Stimulated activated CD4-positive, alpha-beta T cell treated with anti-CD3 and anti-CD28 coated beads, Interleukin-15, amount 100 ng/mL, for 24 hours (primary cell): ENCODE measurements at regions not wholly inside any gene's neighbourhood (a gene's known extent, or its start where the extent isn't known, plus 50 kb on each side); places are given as distances from the start of the nearest gene placed in this dataset.
"Not testable (repeated sequence)": the region's sequence is repeated elsewhere in the genome, so short reads cannot be mapped to it uniquely, and the experiment has no call there.

Experiments
- DNase-seq: peaks from one replicate; pipeline ENCODE4 v3.0.0-alpha.2; 2020

- no peak for DNase-seq
Measured at GRCh38 chr1:5198328-5198727, 543.9 kb downstream of the AJAP1 start.

GRCh38 chr1:5191470-5191869 lies 537.1 kb downstream of the AJAP1 start:
- no peak for DNase-seq

- DNase-seq: no peak
Measured at GRCh38 chr1:5189384-5189783, 535.0 kb downstream of the AJAP1 start.

DNA sequence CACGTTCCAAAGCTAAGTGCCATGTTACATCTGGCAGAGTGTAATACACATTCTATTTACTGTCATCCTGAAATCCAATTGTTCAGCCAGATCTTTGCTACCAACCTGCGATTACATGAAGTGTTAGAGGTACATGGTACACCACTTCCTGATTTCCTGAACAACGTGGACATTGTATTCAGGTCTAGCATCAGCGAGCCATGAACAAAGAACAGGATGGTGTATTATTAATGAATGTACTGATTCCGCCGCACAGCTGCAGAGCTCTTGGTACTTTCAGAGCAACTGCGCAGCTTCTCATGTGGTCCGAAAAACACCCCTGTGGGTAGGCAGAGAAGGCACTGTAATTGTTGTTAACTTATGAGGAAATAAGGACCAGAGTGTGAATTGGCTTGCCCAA lies 511.4 kb downstream of the AJAP1 start:
- no peak for DNase-seq

GRCh38 chr1:5164158-5164557 lies 509.7 kb downstream of the AJAP1 start:
- peak; percentile 20 for DNase-seq

DNA sequence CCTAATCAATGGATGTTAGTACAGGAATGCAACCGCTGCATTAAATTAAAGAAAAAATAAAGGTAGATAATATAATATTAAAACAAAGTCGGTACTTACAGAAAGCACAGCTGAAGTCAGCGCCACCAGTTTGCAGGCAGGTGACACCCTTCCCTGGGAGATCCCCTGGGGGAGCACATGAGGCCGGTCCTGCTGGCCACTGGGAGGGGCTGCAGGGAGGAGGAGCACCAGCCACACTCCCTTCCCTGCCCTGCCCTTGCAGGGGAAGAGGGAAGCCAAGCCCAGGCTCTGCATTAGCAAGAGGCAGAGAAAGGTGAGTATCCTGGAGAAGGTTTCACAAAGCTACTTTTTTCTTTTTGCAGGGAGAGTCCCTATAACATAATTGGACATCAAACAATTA lies 507.0 kb downstream of the AJAP1 start:
- no peak for DNase-seq

GRCh38 chr1:5157175-5157574 lies 502.8 kb downstream of the AJAP1 start:
- DNase-seq: no peak

DNA sequence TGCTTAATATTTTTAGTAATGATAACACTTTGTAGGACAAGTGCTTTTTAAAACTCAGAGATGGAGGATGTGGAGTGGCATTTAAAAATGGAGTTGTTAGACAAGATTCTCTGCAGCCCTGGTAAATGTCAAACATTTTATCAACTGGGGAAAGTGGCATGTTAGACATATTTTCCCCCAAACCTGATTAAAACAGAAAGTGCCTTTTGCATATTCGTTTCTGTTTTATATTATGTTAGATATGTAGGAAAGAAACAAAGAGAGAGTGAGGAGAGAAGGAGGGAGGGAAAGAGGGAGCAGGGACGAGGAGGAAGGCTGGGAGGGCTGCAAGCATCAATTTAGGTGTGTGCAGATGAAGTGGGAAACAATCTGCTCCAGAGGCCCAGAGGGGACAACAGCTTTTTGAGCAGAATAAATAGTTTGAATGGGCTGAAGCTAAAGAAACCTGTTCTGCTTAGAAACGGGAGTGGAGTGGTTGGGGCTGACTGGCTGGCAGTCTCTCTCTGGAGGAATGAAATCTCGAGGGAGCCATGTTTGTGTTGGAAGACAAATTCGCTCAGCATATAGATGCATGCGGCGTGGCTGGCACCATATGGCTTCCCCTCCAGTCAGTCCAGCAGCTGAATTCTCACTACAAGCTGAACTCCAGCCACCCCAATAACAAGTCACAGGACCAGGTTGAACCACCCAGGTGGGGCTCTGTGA lies 502.2 kb downstream of the AJAP1 start:
- no peak for DNase-seq

DNA sequence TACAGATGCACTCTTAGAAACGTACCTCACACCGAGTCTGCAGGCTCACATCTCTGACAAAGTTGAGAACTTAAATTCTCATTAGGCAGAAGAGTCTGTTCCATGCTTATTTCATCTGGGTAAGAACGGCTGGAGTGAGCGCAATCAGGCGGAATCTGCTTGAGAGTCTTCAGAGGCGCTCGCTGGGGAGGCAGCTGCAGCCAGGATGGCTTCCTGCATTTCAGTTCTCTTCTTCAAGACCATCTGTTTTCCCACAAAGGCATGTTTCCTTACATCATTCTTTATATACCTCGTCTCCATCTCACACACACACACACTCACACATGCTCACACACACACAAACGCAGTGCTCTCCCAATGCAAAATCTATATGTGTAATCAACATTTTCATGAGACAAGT lies 497.1 kb downstream of the AJAP1 start:
- no peak for DNase-seq

DNA sequence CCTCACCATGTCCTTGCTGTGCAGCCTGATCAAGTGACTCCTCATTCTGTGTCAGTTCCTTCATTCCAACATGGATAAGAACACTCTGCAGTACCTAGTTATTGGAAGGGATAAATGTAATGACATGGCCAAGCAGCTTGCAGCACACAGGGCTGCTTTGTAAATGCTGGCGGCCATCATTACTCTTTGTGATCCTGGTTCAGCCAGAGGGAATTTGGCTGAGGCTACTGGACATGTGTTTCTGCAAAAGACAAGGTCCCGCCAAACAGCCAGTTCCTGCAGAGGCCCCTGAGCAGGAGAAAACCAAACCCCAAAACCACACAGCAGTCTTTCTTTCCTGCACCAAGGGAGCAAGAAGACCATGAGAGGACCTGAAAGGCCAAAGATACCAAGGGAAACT lies 495.8 kb downstream of the AJAP1 start:
- DNase-seq: no peak

DNA sequence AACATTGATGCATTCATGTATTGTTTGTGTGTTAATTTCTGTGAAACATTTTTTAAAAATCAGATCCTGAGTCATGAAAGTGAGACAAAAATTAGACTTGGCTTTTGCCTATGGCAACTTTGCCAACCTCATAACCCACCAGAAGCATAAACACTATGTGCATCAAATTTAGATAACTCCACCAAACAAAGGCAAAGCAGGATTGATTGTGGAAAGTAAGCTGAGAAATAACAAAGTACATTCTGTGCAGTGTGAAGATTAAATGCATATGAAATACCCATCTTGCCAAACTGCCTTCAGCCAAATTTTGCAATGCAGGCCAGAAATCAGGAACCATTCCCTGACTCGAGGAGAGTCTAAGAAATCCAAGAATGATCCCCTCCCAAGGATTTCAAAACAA lies 493.4 kb downstream of the AJAP1 start:
- no peak for DNase-seq

GRCh38 chr1:5142389-5142788 lies 488.0 kb downstream of the AJAP1 start:
- DNase-seq: no peak

DNA sequence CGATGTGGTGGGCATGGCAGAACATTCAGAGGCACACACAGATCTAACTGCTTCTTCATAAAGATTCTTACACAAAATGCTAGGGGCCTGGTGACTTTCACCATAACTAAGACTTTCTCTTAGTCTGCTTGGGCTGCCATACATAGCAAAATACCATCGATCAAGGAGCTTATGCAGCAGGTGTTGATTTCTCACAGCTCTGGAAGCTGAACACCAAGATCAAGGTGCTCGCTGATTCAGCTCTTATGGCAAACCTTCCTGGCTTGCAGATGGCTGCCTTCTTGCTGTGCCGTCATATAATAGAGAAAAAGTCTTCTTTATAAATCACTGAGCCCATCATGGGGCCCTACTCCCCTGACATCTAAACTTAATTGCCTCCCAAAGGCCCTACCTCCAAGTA lies 487.3 kb downstream of the AJAP1 start:
- DNase-seq: no peak

- DNase-seq: no peak
Measured at GRCh38 chr1:5140962-5141361, 486.6 kb downstream of the AJAP1 start.

DNA sequence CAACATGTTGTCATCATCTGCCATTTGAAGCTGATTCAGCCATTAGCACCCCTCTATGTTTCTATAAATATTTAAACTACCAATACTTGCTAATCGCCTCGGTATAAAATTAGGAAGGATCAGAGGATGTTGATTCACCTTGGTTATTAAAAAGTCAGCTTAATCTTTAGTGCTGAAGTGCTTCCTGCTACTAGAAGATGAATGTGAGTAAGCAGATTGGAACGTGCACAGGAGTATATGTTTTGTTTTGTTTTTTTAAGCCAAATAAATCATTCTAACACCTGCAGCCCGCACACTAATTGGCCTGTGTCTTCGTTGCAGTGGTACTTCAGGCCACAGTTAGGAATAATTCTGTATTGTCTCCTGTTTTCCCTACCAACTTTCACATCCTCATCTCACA lies 485.7 kb downstream of the AJAP1 start:
- no peak for DNase-seq

DNA sequence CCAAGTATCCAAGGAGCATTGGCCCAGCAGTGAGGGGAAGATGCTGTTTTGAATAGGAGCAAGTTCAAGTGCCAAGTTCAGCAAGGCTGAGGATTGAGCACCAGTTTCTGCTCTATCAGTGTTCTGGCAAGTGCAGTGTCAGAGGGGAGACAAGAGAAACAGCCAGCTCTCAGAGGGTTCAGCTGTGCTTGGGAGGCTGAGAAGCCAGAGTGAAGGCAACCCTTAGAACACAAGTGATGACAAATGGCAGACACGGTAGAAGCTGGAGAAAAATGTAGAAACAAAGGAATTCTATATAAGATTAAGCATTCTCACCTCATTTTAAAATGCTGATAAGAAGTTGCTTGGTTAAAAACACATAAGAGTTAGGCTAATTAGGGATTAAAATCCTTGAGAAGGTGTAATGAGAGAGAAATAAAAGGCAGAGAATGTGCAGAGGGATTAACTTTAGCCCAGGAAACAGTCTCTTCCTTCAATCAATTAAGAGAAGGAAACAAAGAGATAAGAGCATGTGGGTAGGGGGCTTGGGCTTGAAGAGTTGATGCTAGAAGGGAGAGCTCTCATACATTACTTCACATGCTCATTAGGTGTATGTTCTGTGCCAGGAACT lies 475.4 kb downstream of the AJAP1 start:
- DNase-seq: no peak

DNA sequence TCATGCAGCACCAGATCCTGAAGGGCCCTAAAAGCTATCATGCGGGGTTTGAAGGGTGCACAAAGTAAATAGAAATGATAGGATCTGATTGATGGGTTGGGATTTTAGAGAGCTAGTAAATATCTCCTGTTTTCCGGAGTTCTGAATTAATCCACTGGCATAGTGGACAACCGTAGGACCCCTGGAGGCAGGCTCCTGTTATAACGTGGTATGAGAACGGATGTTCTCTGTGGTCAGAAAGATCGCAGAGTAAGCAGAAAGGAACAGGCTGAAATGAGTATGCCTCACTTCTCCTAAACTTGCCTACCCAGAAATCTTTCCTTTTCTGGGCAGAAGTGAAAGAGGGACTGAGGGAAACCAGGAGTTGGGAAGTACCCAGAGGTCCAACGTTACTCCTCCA lies 470.8 kb downstream of the AJAP1 start:
- no peak for DNase-seq

- DNase-seq: no peak
Measured at GRCh38 chr1:5120559-5120958, 466.1 kb downstream of the AJAP1 start.

- DNase-seq: no peak
Measured at GRCh38 chr1:5119366-5120234, 465.2 kb downstream of the AJAP1 start.

GRCh38 chr1:5118771-5119170 lies 464.4 kb downstream of the AJAP1 start:
- not testable (repeated sequence) for DNase-seq

DNA sequence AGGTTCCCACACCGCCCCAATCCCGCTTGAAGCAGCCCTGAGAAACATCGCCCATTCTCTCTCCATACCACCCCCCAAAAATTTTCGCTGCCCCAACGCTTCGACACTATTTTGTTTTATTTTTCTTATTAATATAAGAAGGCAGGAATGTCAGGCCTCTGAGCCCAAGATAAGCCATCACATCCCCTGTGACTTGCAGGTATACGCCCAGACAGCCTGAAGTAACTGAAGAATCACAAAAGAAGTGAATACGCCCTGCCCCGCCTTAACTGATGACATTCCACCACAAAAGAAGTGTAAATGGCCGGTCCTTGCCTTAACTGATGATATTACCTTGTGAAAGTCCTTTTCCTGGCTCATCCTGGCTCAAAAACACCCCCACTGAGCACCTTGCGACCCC lies 463.9 kb downstream of the AJAP1 start:
- DNase-seq: not testable (repeated sequence)

DNA sequence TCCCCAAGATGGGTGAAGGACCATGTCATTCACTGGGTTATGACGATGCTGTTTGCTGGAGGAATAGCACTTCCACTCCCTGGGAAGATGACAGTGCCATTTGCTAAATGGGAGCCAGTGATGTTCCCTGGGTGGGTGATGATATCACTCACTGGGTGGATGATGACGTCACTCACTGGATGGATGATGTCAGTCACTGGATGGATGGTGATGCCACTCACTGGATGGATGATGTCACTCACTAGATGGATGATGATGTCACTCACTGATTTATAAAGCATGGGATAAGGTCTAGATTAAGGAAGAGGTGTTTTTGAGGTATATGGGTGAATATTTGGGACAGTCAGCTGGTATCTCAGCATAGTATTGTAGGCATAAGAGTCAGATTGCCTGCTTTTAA lies 457.2 kb downstream of the AJAP1 start:
- no peak for DNase-seq

DNA sequence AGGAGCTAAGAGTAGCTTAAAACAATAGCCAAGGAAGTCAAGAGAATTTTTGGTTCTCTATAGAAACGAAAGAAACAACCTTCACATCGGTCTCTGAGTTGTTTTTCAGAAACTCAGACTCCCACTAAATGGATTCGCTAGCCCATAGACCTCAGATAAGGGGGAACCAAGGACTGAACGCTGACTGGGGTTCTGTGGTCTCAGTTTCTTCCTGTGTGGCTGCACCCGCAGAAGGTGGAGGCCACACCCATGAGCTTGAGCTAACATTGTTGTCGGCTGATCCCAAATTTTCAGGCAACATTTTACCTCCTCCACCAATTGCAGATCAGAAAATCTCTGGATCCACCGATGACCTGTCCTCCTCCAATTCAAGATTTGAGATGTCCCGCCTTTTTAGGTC lies 456.1 kb downstream of the AJAP1 start:
- DNase-seq: no peak

- DNase-seq: no peak
Measured at GRCh38 chr1:5109633-5110032, 455.2 kb downstream of the AJAP1 start.
